Activated CD4-positive, alpha-beta T cell treated with anti-CD3 and anti-CD28 coated beads for 36 hours (primary cell): ENCODE measurements at regions not wholly inside any gene's neighbourhood (a gene's known extent, or its start where the extent isn't known, plus 50 kb on each side); places are given as distances from the start of the nearest gene placed in this dataset.

ENCODE experiments used
- ATAC-seq: fragments of 200-7000 bp; cut with Tn5 transposase; one replicate; pipeline ENCODE4 v1.10.0; 2021; ENCODE audit warnings: mild to moderate bottlenecking, moderate library complexity
- CTCF ChIA-PET: fragments of 350-600 bp; sonication (Branson Sonifier 250); formaldehyde crosslinking; loops from one replicate; lab custom pipeline; 2021; ENCODE audit warnings: antibody characterized with exemption; lab: Charles Lee
- POLR2A ChIA-PET: fragments of 350-600 bp; sonication (Branson Sonifier 250); formaldehyde crosslinking; loops from one replicate; lab custom pipeline; 2021; ENCODE audit warnings: antibody characterized with exemption, inconsistent platforms; lab: Charles Lee
- DNase-seq: peaks from one replicate; pipeline ENCODE4 v3.0.0-alpha.2; 2020
- H3K27ac Mint-ChIP-seq: one replicate; pipeline ENCODE4 v1.8.0; 2021; ENCODE audit warnings: mixed read lengths
- H3K27me3 Mint-ChIP-seq: one replicate; pipeline ENCODE4 v1.8.0; 2021; ENCODE audit warnings: mixed read lengths
- H3K36me3 Mint-ChIP-seq: one replicate; pipeline ENCODE4 v1.8.0; 2021; ENCODE audit warnings: low read depth, mixed read lengths
- H3K4me1 Mint-ChIP-seq: one replicate; pipeline ENCODE4 v1.8.0; 2021; ENCODE audit warnings: mixed read lengths
- H3K4me3 Mint-ChIP-seq: one replicate; pipeline ENCODE4 v1.8.0; 2021; ENCODE audit warnings: mild to moderate bottlenecking, moderate library complexity, mixed read lengths
- H3K9me3 Mint-ChIP-seq: one replicate; pipeline ENCODE4 v1.8.0; 2021; ENCODE audit warnings: low read depth, mixed read lengths
- intact Hi-C, 2 experiments: fragments of 100-400 bp; cut with DNase I in 1 of 2; cut with micrococcal nuclease in 1 of 2; formaldehyde crosslinking; loops; one replicate each; pipeline versions ENCODE4 v1.14.2 to v1.15.1; 2022 to 2024; cut with DNase I, micrococcal nuclease

GRCh38 chr13:85632526-85633195 lies 166.6 kb downstream of the SLITRK6 start:
- Mint-ChIP-seq H3K36me3 (no peaks in the 10 kb centered on the region), H3K27ac (no peak overlapping the region), H3K9me3 (no peaks in the 10 kb centered on the region)

GRCh38 chr13:85631801-85632200 lies 167.4 kb downstream of the SLITRK6 start:
- POLR2A ChIA-PET = no interaction called here
- H3K27ac Mint-ChIP-seq = no peak overlapping the region
- H3K27me3 Mint-ChIP-seq = no peaks in the 10 kb centered on the region
- DNase-seq = no peak
- ATAC-seq = no peak
- CTCF ChIA-PET = no interaction called here
- no peaks in the 10 kb centered on the region for H3K4me1 Mint-ChIP-seq
- no peak overlapping the region for H3K4me3 Mint-ChIP-seq
- intact Hi-C loops = no loop called here
- H3K36me3 Mint-ChIP-seq = no peaks in the 10 kb centered on the region
- H3K9me3 Mint-ChIP-seq = no peaks in the 10 kb centered on the region

More at GRCh38 chr13:85632526-85633195, 166.6 kb downstream of the SLITRK6 start:
- no peaks in the 10 kb centered on the region for H3K4me1 Mint-ChIP-seq
- no peak overlapping the region for H3K4me3 Mint-ChIP-seq
- no peaks in the 10 kb centered on the region for H3K27me3 Mint-ChIP-seq
- ChIA-PET CTCF (no interaction called here), POLR2A (no interaction called here)
- no peak for ATAC-seq
- intact Hi-C loops = no loop called here
- no peak for DNase-seq

GRCh38 chr13:85626603-85627002 lies 172.6 kb downstream of the SLITRK6 start:
- POLR2A ChIA-PET = no interaction called here
- ATAC-seq (no peak), DNase-seq (no peak)
- Mint-ChIP-seq H3K27ac (no peak overlapping the region), H3K36me3 (no peaks in the 10 kb centered on the region), H3K4me1 (no peaks in the 10 kb centered on the region), H3K27me3 (no peaks in the 10 kb centered on the region), H3K9me3 (no peaks in the 10 kb centered on the region), H3K4me3 (no peak overlapping the region)
- CTCF ChIA-PET = no interaction called here
- intact Hi-C loops = no loop called here

- no peak for DNase-seq
- Mint-ChIP-seq H3K36me3 (no peaks in the 10 kb centered on the region), H3K4me3 (no peak overlapping the region), H3K4me1 (no peaks in the 10 kb centered on the region), H3K27ac (no peak overlapping the region), H3K9me3 (peaks cover 4% of the 10 kb centered on the region), H3K27me3 (no peaks in the 10 kb centered on the region)
- ChIA-PET CTCF (interaction anchor here (0.5 kb wide), 1 partner anchor 175 kb away, joined by 3 read pairs; no protein-coding TSS in a partner anchor), POLR2A (no interaction called here)
- no peak for ATAC-seq
- intact Hi-C loops = no loop called here
Measured at GRCh38 chr13:85619321-85619720, 179.9 kb downstream of the SLITRK6 start.

GRCh38 chr13:85618521-85618920 lies 180.7 kb downstream of the SLITRK6 start:
- Mint-ChIP-seq H3K27me3 (no peaks in the 10 kb centered on the region), H3K4me1 (no peaks in the 10 kb centered on the region), H3K9me3 (peaks cover 4% of the 10 kb centered on the region), H3K27ac (no peak overlapping the region), H3K4me3 (no peak overlapping the region), H3K36me3 (no peaks in the 10 kb centered on the region)
- ChIA-PET CTCF (no interaction called here), POLR2A (interaction anchor here (0.6 kb wide), 1 partner anchor 51 kb away, joined by 4 read pairs; no protein-coding TSS in a partner anchor)
- DNase-seq (no peak), ATAC-seq (no peak)
- intact Hi-C loops = no loop called here

- DNase-seq = no peak
- H3K27me3 Mint-ChIP-seq = no peaks in the 10 kb centered on the region
- ATAC-seq = no peak
- POLR2A ChIA-PET = no interaction called here
- CTCF ChIA-PET = interaction anchor here (0.9 kb wide), 1 partner anchor 11 kb away, joined by 3 read pairs; no protein-coding TSS in a partner anchor
- peaks cover 4% of the 10 kb centered on the region for H3K9me3 Mint-ChIP-seq
- H3K4me3 Mint-ChIP-seq = no peak overlapping the region
- H3K36me3 Mint-ChIP-seq = no peaks in the 10 kb centered on the region
- H3K27ac Mint-ChIP-seq = no peak overlapping the region
- no peaks in the 10 kb centered on the region for H3K4me1 Mint-ChIP-seq
- intact Hi-C loops = no loop called here
Measured at GRCh38 chr13:85616275-85616674, 182.9 kb downstream of the SLITRK6 start.

GRCh38 chr13:85615031-85615430 lies 184.2 kb downstream of the SLITRK6 start:
- Mint-ChIP-seq H3K36me3 (no peaks in the 10 kb centered on the region), H3K9me3 (peaks cover 4% of the 10 kb centered on the region), H3K27me3 (no peaks in the 10 kb centered on the region), H3K4me1 (no peaks in the 10 kb centered on the region), H3K4me3 (no peak overlapping the region), H3K27ac (no peak overlapping the region)
- ChIA-PET CTCF (no interaction called here), POLR2A (no interaction called here)
- intact Hi-C loops = no loop called here
- ATAC-seq (no peak), DNase-seq (no peak)

- ATAC-seq = no peak
- no peaks in the 10 kb centered on the region for H3K36me3 Mint-ChIP-seq
Measured at GRCh38 chr13:85610024-85610423, 189.2 kb downstream of the SLITRK6 start.

GRCh38 chr13:85608255-85608829 lies 190.9 kb downstream of the SLITRK6 start:
- H3K4me3 Mint-ChIP-seq = no peak overlapping the region
- no peaks in the 10 kb centered on the region for H3K4me1 Mint-ChIP-seq
- POLR2A ChIA-PET = no interaction called here
- H3K27ac Mint-ChIP-seq = no peak overlapping the region
- DNase-seq = no peak
- intact Hi-C loops = no loop called here
- H3K9me3 Mint-ChIP-seq = no peaks in the 10 kb centered on the region
- H3K36me3 Mint-ChIP-seq = no peaks in the 10 kb centered on the region
- CTCF ChIA-PET = no interaction called here
- no peak for ATAC-seq
- H3K27me3 Mint-ChIP-seq = no peaks in the 10 kb centered on the region

More at GRCh38 chr13:85610024-85610423, 189.2 kb downstream of the SLITRK6 start:
- DNase-seq = no peak
- Mint-ChIP-seq H3K27ac (no peak overlapping the region), H3K9me3 (no peaks in the 10 kb centered on the region), H3K4me1 (no peaks in the 10 kb centered on the region), H3K27me3 (no peaks in the 10 kb centered on the region), H3K4me3 (no peak overlapping the region)
- POLR2A ChIA-PET = no interaction called here
- CTCF ChIA-PET = no interaction called here
- intact Hi-C loops = no loop called here

GRCh38 chr13:85603735-85604134 lies 195.5 kb downstream of the SLITRK6 start:
- intact Hi-C loops = no loop called here
- Mint-ChIP-seq H3K4me3 (no peak overlapping the region), H3K36me3 (no peaks in the 10 kb centered on the region), H3K27me3 (no peaks in the 10 kb centered on the region), H3K4me1 (no peaks in the 10 kb centered on the region), H3K9me3 (no peaks in the 10 kb centered on the region), H3K27ac (no peak overlapping the region)
- no peak for ATAC-seq
- no peak for DNase-seq
- CTCF ChIA-PET = no interaction called here
- POLR2A ChIA-PET = no interaction called here

GRCh38 chr13:85601526-85601925 lies 197.7 kb downstream of the SLITRK6 start:
- ATAC-seq = no peak
- intact Hi-C loops = no loop called here
- no peaks in the 10 kb centered on the region for H3K36me3 Mint-ChIP-seq
- H3K4me1 Mint-ChIP-seq = no peaks in the 10 kb centered on the region
- ChIA-PET CTCF (no interaction called here), POLR2A (no interaction called here)
- DNase-seq = no peak
- no peak overlapping the region for H3K27ac Mint-ChIP-seq
- H3K27me3 Mint-ChIP-seq = no peaks in the 10 kb centered on the region
- no peaks in the 10 kb centered on the region for H3K9me3 Mint-ChIP-seq
- H3K4me3 Mint-ChIP-seq = no peak overlapping the region

- Mint-ChIP-seq H3K4me1 (no peaks in the 10 kb centered on the region), H3K4me3 (no peak overlapping the region), H3K27me3 (no peaks in the 10 kb centered on the region), H3K36me3 (no peaks in the 10 kb centered on the region), H3K27ac (no peak overlapping the region), H3K9me3 (no peaks in the 10 kb centered on the region)
- intact Hi-C loops = no loop called here
- DNase-seq (no peak), ATAC-seq (no peak)
- CTCF ChIA-PET = no interaction called here
- POLR2A ChIA-PET = no interaction called here
Measured at GRCh38 chr13:85597790-85598500, 201.3 kb downstream of the SLITRK6 start.
